ENCODE measurements at regions not wholly inside any gene's neighbourhood (a gene's known extent, or its start where the extent isn't known, plus 50 kb on each side); places are given as distances from the start of the nearest gene placed in this dataset.

DNA sequence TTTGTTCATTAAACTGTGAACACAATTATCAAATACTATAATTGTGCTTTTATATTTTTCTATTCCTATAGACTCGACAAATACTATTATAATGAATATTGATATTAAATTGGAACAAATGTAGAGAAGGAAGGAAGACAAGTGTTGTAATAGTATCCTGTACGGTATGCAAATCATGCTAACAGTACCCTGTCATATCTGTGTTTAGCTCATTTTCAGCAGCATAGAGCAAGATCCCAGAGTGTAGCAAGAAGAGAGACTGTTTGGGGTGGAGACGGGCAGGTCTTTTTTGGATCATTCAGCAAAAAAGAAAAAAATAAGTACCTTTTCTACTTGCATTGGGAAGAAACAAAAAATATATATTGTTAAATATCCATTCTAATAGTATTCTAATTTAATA, 224.1 kb downstream of the TPRG1 start:
- ChIA-PET POLR2A (no interaction called here), CTCF (no interaction called here)
- Mint-ChIP-seq H3K36me3 (peaks cover 0 to 22% (median 0%) of the 10 kb centered on the region in 5 donors), H3K27ac (peak overlapping the region in 2 of 9 donors; percentile 54 to 62), H3K4me1 (peaks cover 0 to 21% (median 0%) of the 10 kb centered on the region in 7 donors), H3K27me3 (peaks cover 0 to 3% (median 0%) of the 10 kb centered on the region in 5 donors), H3K9me3 (peaks cover 0 to 8% (median 0%) of the 10 kb centered on the region in 11 donors), H3K4me3 (no peak overlapping the region)
- Histone ChIP-seq H3K36me3 (ENCODE audit: control insufficient read depth in 2 of 3, insufficient read depth in 3 of 3, low read length in 3 of 3) (no peaks in the 10 kb centered on the region), H3K4me1 (ENCODE audit: control insufficient read depth in 2 of 2, insufficient read depth in 2 of 2, low read length in 2 of 2) (no peaks in the 10 kb centered on the region), H3K27me3 (ENCODE audit: control insufficient read depth in 2 of 2, insufficient read depth in 2 of 2, low read length in 2 of 2) (no peaks in the 10 kb centered on the region), H3K27ac (ENCODE audit: low read depth, low read length) (no peak overlapping the region), H3K9me3 (ENCODE audit: control insufficient read depth in 2 of 3, low read length in 3 of 3) (no peaks in the 10 kb centered on the region), H3K4me3 (ENCODE audit: low read length) (no peak overlapping the region)
- DNase-seq: no peak
- intact Hi-C loops (cut with micrococcal nuclease): loop anchor here (2.0 kb wide), 1 partner anchor 71 kb away; no protein-coding TSS in a partner anchor
- no peak for ATAC-seq

GRCh38 chr3:189398656-189399055, 226.9 kb downstream of the TPRG1 start:
- Histone ChIP-seq H3K36me3 (ENCODE audit: control insufficient read depth in 2 of 3, insufficient read depth in 3 of 3, low read length in 3 of 3) (no peaks in the 10 kb centered on the region), H3K4me3 (ENCODE audit: low read length) (no peak overlapping the region), H3K27me3 (ENCODE audit: control insufficient read depth in 2 of 2, insufficient read depth in 2 of 2, low read length in 2 of 2) (no peaks in the 10 kb centered on the region), H3K4me1 (ENCODE audit: control insufficient read depth in 2 of 2, insufficient read depth in 2 of 2, low read length in 2 of 2) (no peaks in the 10 kb centered on the region), H3K27ac (ENCODE audit: low read depth, low read length) (no peak overlapping the region), H3K9me3 (ENCODE audit: control insufficient read depth in 2 of 3, low read length in 3 of 3) (no peaks in the 10 kb centered on the region)
- Mint-ChIP-seq H3K4me3 (no peak overlapping the region), H3K36me3 (peaks cover 0 to 20% (median 0%) of the 10 kb centered on the region in 5 donors), H3K4me1 (peaks cover 0 to 16% (median 0%) of the 10 kb centered on the region in 7 donors), H3K9me3 (peaks cover 0 to 8% (median 0%) of the 10 kb centered on the region in 11 donors), H3K27me3 (no peaks in the 10 kb centered on the region), H3K27ac (no peak overlapping the region)
- no peak for DNase-seq
- intact Hi-C loops (cut with micrococcal nuclease): no loop called here
- ChIA-PET CTCF (no interaction called here), POLR2A (no interaction called here)
- ATAC-seq: no peak

- Mint-ChIP-seq H3K27me3 (no peaks in the 10 kb centered on the region), H3K27ac (no peak overlapping the region), H3K4me3 (no peak overlapping the region), H3K36me3 (peaks cover 0 to 18% (median 0%) of the 10 kb centered on the region in 5 donors), H3K4me1 (peaks cover 0 to 5% (median 0%) of the 10 kb centered on the region in 7 donors), H3K9me3 (peaks cover 0 to 5% (median 0%) of the 10 kb centered on the region in 11 donors)
- Histone ChIP-seq H3K36me3 (ENCODE audit: control insufficient read depth in 2 of 3, insufficient read depth in 3 of 3, low read length in 3 of 3) (no peaks in the 10 kb centered on the region), H3K27ac (ENCODE audit: low read depth, low read length) (no peak overlapping the region), H3K4me1 (ENCODE audit: control insufficient read depth in 2 of 2, insufficient read depth in 2 of 2, low read length in 2 of 2) (no peaks in the 10 kb centered on the region), H3K27me3 (ENCODE audit: control insufficient read depth in 2 of 2, insufficient read depth in 2 of 2, low read length in 2 of 2) (no peaks in the 10 kb centered on the region), H3K9me3 (ENCODE audit: control insufficient read depth in 2 of 3, low read length in 3 of 3) (no peaks in the 10 kb centered on the region), H3K4me3 (ENCODE audit: low read length) (no peak overlapping the region)
- ATAC-seq (no peak), DNase-seq (no peak)
- ChIA-PET POLR2A (no interaction called here), CTCF (no interaction called here)
- intact Hi-C loops (cut with micrococcal nuclease): no loop called here
Observed at GRCh38 chr3:189401196-189401595, 229.4 kb downstream of the TPRG1 start.

- DNase-seq (no peak), ATAC-seq (no peak)
- Mint-ChIP-seq H3K27ac (no peak overlapping the region), H3K36me3 (peaks cover 0 to 15% (median 0%) of the 10 kb centered on the region in 5 donors), H3K9me3 (peaks cover 0 to 3% (median 0%) of the 10 kb centered on the region in 11 donors), H3K4me1 (peaks cover 0 to 5% (median 0%) of the 10 kb centered on the region in 7 donors), H3K4me3 (no peak overlapping the region), H3K27me3 (no peaks in the 10 kb centered on the region)
- Histone ChIP-seq H3K27ac (ENCODE audit: low read depth, low read length) (no peak overlapping the region), H3K4me3 (ENCODE audit: low read length) (no peak overlapping the region), H3K27me3 (ENCODE audit: control insufficient read depth in 2 of 2, insufficient read depth in 2 of 2, low read length in 2 of 2) (no peaks in the 10 kb centered on the region), H3K9me3 (ENCODE audit: control insufficient read depth in 2 of 3, low read length in 3 of 3) (no peaks in the 10 kb centered on the region), H3K4me1 (ENCODE audit: control insufficient read depth in 2 of 2, insufficient read depth in 2 of 2, low read length in 2 of 2) (no peaks in the 10 kb centered on the region), H3K36me3 (ENCODE audit: control insufficient read depth in 2 of 3, insufficient read depth in 3 of 3, low read length in 3 of 3) (no peaks in the 10 kb centered on the region)
- ChIA-PET POLR2A (no interaction called here), CTCF (no interaction called here)
- intact Hi-C loops (cut with micrococcal nuclease): no loop called here
Observed at GRCh38 chr3:189403194-189403593, 228.0 kb upstream of the TP63 start.

- no peak overlapping the region for H3K4me3 ChIP-seq (ENCODE audit: low read length)
- ChIA-PET CTCF (no interaction called here), POLR2A (no interaction called here)
- Mint-ChIP-seq H3K9me3 (peaks cover 0 to 3% (median 0%) of the 10 kb centered on the region in 11 donors), H3K27ac (peak overlapping the region in 1 of 9 donors; percentile 15), H3K27me3 (no peaks in the 10 kb centered on the region), H3K4me1 (peaks cover 0 to 5% (median 0%) of the 10 kb centered on the region in 7 donors), H3K4me3 (no peak overlapping the region), H3K36me3 (peaks cover 0 to 8% (median 0%) of the 10 kb centered on the region in 5 donors)
- ATAC-seq: no peak
- no peaks in the 10 kb centered on the region for H3K27me3 ChIP-seq (ENCODE audit: control insufficient read depth in 2 of 2, insufficient read depth in 2 of 2, low read length in 2 of 2)
- H3K27ac ChIP-seq (ENCODE audit: low read depth, low read length): no peak overlapping the region
- H3K4me1 ChIP-seq (ENCODE audit: control insufficient read depth in 2 of 2, insufficient read depth in 2 of 2, low read length in 2 of 2): no peaks in the 10 kb centered on the region
- no peaks in the 10 kb centered on the region for H3K36me3 ChIP-seq (ENCODE audit: control insufficient read depth in 2 of 3, insufficient read depth in 3 of 3, low read length in 3 of 3)
- intact Hi-C loops (cut with micrococcal nuclease): no loop called here
- DNase-seq: no peak
- H3K9me3 ChIP-seq (ENCODE audit: control insufficient read depth in 2 of 3, low read length in 3 of 3): no peaks in the 10 kb centered on the region
Observed at GRCh38 chr3:189404024-189404423, 227.2 kb upstream of the TP63 start.

DNA sequence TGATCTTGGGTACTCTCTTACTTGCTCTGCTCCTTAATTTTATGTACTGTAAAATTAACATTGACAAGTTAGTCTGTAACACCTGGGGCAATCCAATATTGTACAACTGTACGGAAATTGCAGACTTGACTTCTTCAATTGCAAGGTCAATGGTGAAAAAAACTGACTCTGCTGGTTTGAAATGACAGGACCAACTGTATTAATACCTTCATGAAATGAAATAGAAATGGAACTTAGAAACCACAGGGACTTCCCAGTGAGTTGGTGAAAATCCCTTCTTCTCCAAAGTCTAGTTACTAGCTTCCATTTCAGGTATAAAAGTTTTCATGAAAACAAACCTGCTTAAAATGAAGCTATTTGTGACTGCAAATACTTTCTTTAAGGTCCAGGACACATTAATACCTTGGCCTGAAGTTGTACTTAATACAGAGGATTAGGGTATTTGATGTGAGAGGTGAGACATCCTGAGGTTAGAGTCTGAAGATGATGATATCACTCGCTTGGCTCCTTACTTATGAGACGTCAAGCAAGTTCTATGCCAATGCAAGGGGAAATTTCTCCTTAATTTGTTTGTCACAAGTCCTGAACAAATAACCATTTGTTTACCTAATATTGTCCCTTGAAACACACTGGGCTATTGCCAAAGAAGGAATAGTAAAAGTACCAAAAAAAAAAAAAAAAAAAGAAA, 226.2 kb upstream of the TP63 start:
- H3K27me3 Mint-ChIP-seq: no peaks in the 10 kb centered on the region
- ChIA-PET POLR2A (no interaction called here), CTCF (no interaction called here)
- H3K27ac ChIP-seq (ENCODE audit: low read depth, low read length): no peak overlapping the region
- DNase-seq: no peak
- no peak overlapping the region for H3K27ac Mint-ChIP-seq
- H3K36me3 Mint-ChIP-seq: peaks cover 0 to 8% (median 0%) of the 10 kb centered on the region in 5 donors
- no peaks in the 10 kb centered on the region for H3K27me3 ChIP-seq (ENCODE audit: control insufficient read depth in 2 of 2, insufficient read depth in 2 of 2, low read length in 2 of 2)
- ATAC-seq: no peak
- no peaks in the 10 kb centered on the region for H3K36me3 ChIP-seq (ENCODE audit: control insufficient read depth in 2 of 3, insufficient read depth in 3 of 3, low read length in 3 of 3)
- H3K9me3 ChIP-seq (ENCODE audit: control insufficient read depth in 2 of 3, low read length in 3 of 3): no peaks in the 10 kb centered on the region
- H3K4me1 ChIP-seq (ENCODE audit: control insufficient read depth in 2 of 2, insufficient read depth in 2 of 2, low read length in 2 of 2): no peaks in the 10 kb centered on the region
- H3K4me1 Mint-ChIP-seq: peaks cover 0 to 5% (median 0%) of the 10 kb centered on the region in 7 donors
- no peak overlapping the region for H3K4me3 Mint-ChIP-seq
- intact Hi-C loops (cut with micrococcal nuclease): no loop called here
- H3K9me3 Mint-ChIP-seq: peaks cover 0 to 3% (median 0%) of the 10 kb centered on the region in 11 donors
- H3K4me3 ChIP-seq (ENCODE audit: low read length): no peak overlapping the region

GRCh38 chr3:189406148-189406547, 225.0 kb upstream of the TP63 start:
- H3K4me1 ChIP-seq (ENCODE audit: control insufficient read depth in 2 of 2, insufficient read depth in 2 of 2, low read length in 2 of 2): no peaks in the 10 kb centered on the region
- intact Hi-C loops (cut with micrococcal nuclease): no loop called here
- DNase-seq (no peak), ATAC-seq (no peak)
- H3K27me3 ChIP-seq (ENCODE audit: control insufficient read depth in 2 of 2, insufficient read depth in 2 of 2, low read length in 2 of 2): no peaks in the 10 kb centered on the region
- no peak overlapping the region for H3K27ac ChIP-seq (ENCODE audit: low read depth, low read length)
- H3K4me3 ChIP-seq (ENCODE audit: low read length): no peak overlapping the region
- peaks cover 0 to 5% (median 0%) of the 10 kb centered on the region in 7 donors for H3K4me1 Mint-ChIP-seq
- no peaks in the 10 kb centered on the region for H3K36me3 ChIP-seq (ENCODE audit: control insufficient read depth in 2 of 3, insufficient read depth in 3 of 3, low read length in 3 of 3)
- no peak overlapping the region for H3K27ac Mint-ChIP-seq
- H3K9me3 ChIP-seq (ENCODE audit: control insufficient read depth in 2 of 3, low read length in 3 of 3): no peaks in the 10 kb centered on the region
- CTCF ChIA-PET: no interaction called here
- POLR2A ChIA-PET: no interaction called here
- peaks cover 0 to 8% (median 0%) of the 10 kb centered on the region in 5 donors for H3K36me3 Mint-ChIP-seq
- H3K4me3 Mint-ChIP-seq: no peak overlapping the region
- peaks cover 0 to 3% (median 0%) of the 10 kb centered on the region in 5 donors for H3K27me3 Mint-ChIP-seq
- peaks cover 0 to 3% (median 0%) of the 10 kb centered on the region in 11 donors for H3K9me3 Mint-ChIP-seq

Measured in naive thymus-derived CD4-positive, alpha-beta T cell (primary cell).